GM12801 (cell line): ENCODE measurements at regions not wholly inside any gene's neighbourhood (a gene's known extent, or its start where the extent isn't known, plus 50 kb on each side); places are given as distances from the start of the nearest gene placed in this dataset.

ENCODE experiments used
- TF ChIP-seq, protein P1 (sequence below): IDR thresholded peaks from one replicate; pipeline ENCODE4 v1.5.1; 2011; ENCODE audit warnings: control low read depth; ENCODE audit not compliant: insufficient read length; ENCODE audit errors: extremely low read depth

DNA sequence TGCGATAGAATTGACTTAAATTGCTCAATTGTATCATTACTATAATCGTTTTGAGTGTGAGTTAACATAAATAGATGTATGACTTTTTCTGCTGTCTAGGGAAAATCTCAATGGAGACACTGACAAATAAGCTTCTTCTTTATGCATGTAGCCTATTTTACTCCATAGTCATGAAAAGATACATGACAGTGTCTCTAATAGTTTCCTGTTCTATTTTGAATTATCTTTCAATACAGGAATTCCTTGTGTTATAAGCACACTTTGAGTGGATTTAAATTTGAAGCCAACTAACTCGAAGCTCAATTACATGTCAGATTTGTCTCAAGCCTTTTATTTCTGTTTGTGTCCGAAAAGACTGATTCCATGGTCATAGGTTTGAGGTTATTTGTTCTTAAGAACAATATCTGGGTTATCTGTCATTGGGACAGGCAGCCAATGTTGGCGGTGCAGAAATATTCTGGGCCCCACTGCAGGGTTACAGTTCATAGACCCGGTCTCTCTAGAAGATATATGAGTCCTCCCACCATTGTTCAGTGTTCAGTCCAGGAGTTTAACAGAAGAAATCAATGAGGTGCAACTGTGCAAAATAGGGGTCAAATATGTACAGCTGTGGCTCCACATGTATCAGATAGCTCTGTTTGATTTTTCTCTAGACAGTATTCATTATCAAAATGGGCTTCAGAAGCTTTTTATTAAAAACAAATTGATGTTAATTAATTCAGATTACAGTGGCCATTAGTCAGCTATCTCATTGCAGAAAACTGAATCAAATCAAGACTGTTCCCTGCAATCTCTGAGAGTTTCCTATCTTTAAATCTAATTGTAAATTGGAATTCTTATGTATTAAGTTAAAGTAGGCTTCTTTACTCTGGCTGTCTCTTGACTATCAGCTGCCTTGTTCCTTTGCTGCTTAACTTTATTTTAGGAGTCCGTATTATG is 1238.8 kb downstream of the NXPH1 start:
- TF ChIP-seq, protein P1, sequence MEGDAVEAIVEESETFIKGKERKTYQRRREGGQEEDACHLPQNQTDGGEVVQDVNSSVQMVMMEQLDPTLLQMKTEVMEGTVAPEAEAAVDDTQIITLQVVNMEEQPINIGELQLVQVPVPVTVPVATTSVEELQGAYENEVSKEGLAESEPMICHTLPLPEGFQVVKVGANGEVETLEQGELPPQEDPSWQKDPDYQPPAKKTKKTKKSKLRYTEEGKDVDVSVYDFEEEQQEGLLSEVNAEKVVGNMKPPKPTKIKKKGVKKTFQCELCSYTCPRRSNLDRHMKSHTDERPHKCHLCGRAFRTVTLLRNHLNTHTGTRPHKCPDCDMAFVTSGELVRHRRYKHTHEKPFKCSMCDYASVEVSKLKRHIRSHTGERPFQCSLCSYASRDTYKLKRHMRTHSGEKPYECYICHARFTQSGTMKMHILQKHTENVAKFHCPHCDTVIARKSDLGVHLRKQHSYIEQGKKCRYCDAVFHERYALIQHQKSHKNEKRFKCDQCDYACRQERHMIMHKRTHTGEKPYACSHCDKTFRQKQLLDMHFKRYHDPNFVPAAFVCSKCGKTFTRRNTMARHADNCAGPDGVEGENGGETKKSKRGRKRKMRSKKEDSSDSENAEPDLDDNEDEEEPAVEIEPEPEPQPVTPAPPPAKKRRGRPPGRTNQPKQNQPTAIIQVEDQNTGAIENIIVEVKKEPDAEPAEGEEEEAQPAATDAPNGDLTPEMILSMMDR: no peak

DNA sequence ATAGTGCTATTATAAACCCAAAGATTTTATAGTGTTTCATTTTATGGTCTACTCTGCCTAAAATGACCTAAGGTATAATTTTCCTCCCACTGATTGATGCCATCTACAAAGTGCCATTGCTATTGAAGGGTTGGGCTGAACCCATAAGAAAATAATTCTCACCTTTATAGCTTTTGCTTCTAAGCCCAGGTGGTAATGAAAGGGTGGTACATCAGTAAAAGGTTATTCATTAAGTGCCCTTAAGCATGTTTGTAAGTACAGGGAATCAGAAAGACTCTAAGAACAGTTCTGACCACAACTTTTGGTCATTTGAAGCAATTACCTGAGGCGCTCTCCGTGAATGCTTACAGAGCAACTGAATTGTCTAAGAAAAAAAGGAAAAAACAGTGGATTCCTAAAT is 1247.3 kb downstream of the NXPH1 start:
- TF ChIP-seq, protein P1: no peak

DNA sequence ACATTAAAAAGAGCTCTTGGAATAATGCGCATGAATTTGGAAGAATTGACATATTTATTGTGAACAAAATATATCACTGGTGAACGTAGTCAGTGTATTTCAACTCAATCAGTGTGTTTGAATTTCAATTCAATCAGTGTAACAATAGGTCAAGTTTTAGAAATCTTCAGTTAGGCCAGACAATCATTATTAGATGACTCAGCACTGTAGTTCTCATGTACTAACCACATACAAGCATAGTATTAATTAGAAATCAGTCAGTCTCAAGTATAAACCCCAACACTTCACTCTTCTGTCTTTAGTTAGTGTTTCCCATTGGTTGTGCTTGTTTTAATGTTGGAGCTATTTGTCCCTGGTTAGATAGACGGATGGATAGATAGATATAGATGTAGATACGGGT is 1247.9 kb downstream of the NXPH1 start:
- TF ChIP-seq, protein P1: no peak

DNA sequence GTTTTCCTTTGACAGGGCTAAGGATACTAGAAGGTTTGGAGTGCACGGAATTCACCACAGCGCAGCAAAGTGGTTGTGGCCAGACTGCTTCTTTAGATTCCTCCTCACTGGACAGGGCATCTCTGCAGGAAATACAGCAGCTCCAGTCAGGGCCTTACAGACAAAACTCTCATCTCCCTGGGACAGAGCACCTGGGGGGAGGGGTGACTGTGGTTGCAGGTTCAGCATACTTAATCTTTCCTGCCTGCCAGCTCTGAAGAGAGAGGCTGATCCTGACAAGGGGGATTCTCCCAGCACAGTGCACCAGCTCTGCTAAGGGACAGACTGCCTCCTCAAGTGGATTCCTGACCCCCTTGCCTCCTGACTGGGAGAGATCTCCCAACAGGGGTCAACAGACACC is 1257.9 kb downstream of the NXPH1 start:
- TF ChIP-seq, protein P1: no peak

DNA sequence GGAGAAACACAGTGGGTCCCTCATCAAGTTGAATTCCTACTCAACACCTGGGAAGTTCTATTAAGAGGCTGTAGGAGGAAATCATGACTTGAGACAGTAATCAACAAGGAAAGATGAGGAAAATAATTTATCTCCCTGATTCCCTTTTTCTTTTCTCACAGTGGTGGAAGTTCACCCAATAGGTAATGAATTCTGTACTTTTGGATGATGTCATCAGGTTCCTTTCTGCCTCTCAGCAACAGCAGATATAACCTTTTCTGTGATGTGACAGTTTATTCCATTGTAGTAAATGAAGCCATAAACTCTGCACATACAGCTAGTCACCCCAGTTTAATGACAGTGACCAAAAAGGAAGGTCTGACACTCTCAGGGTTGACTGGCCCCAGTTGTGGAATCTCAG is 1265.0 kb downstream of the NXPH1 start:
- TF ChIP-seq, protein P1: no peak

DNA sequence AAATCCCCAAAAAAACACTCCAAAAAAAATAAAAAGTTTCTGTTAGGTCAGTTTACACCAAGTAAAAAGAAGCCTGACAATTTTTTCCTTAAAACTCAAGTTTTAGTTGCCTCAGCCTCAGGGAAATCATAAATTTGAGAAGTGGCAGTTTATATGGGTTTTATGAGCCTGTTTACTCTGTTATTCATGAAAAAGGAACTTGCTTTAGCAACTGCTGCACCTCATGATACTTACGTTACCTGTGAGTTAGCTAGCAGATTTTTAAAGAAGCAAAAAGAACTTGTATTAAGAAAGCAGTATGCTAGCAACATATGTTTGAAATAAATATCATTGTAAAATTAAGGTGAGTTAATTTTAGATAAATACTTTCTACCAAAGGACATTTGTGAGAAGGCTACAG is 1264.5 kb upstream of the PHF14 start:
- TF ChIP-seq, protein P1: no peak

DNA sequence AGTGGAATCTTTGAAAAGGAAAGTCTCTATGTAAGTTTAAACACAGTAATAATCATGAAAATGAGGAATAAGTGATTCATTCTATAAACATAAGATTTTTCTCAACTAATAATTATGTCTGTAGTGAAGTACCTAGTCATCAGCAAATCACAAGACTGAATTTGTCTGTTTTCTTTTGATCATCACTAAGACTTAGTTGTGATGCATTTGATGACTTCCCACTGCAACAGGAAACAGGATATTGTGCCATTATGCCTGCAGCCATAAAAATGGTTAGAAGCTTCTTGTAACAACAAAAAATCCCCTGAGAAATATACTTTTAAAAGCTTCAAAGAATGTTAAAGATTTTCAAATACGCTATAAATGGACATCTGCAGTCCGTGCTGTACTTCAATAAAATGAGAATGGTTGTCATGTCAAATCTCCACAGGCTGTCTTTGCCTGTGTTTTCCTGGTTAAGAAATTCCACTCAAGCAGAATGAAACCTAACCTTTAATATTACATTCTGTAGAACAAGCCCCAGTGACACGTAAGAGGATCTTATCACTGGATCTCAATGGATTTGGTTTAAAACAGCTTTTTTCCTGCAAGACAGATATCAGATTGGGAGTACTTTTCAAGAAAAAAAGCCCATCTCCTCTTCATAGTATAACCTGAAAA is 1262.3 kb upstream of the PHF14 start:
- TF ChIP-seq, protein P1: no peak
